Spleen (tissue), 7 donors: ENCODE measurements at regions not wholly inside any gene's neighbourhood (a gene's known extent, or its start where the extent isn't known, plus 50 kb on each side); places are given as distances from the start of the nearest gene placed in this dataset.
"Not testable (repeated sequence)": the region's sequence is repeated elsewhere in the genome, so short reads cannot be mapped to it uniquely, and the experiment has no call there.

Experiments used
- POLR2AphosphoS5 ChIP-seq, 3 donors: sonication (generic); formaldehyde crosslinking; IDR thresholded peaks; one replicate each; pipeline ENCODE4 v1.5.1; 2017; ENCODE audit warnings: antibody characterized with exemption in 3 of 3
- TF ChIP-seq, protein P1 (sequence below), 11 experiments: fragments of 200-600 bp in 7 of 11; fragments of 450-650 bp in 4 of 11; sonication (generic) in 4 of 11; IDR thresholded peaks in 8 of 11; conservative IDR thresholded peaks in 3 of 11; 1 replicate in 7 of 11; 2 replicates in 4 of 11; pipeline versions ENCODE4 v1.4.0 to v1.8.0; 2016 to 2021; ENCODE audit warnings: antibody characterized with exemption in 11 of 11, inconsistent platforms in 4 of 11, mild to moderate bottlenecking in 1 of 11
- donor health status: DM: no; HTN: no; CAD: no; lungs with moderate emphysema.
- donor health status: DM: no; HTN: no; CAD: no.
- donor health status: DM: no; HTN: no; CAD: no.

DNA sequence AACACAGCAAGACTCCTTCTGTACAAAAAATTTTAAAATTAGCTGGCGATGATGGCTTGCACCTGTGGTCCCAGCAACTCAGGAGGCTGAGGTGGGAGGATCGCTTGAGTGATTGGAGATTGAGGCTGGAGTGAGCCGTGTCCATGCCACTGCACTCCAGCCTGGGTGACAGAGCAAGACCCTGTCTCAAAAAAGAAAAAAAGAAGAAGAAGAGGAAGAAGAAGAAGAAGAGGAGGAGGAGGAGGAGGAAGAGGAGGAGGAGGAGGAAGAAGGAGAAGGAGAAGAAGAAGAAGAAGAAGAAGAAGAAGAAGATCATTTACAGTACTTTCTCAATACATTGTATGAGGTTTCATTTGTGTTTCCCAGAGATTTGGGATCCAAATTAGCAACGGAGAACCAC is 94.7 kb upstream of the IPO9 start:
- not testable (repeated sequence) for TF ChIP-seq POLR2AphosphoS5 (IDR thresholded peaks at IDR 0.05)
- TF ChIP-seq, protein P1, sequence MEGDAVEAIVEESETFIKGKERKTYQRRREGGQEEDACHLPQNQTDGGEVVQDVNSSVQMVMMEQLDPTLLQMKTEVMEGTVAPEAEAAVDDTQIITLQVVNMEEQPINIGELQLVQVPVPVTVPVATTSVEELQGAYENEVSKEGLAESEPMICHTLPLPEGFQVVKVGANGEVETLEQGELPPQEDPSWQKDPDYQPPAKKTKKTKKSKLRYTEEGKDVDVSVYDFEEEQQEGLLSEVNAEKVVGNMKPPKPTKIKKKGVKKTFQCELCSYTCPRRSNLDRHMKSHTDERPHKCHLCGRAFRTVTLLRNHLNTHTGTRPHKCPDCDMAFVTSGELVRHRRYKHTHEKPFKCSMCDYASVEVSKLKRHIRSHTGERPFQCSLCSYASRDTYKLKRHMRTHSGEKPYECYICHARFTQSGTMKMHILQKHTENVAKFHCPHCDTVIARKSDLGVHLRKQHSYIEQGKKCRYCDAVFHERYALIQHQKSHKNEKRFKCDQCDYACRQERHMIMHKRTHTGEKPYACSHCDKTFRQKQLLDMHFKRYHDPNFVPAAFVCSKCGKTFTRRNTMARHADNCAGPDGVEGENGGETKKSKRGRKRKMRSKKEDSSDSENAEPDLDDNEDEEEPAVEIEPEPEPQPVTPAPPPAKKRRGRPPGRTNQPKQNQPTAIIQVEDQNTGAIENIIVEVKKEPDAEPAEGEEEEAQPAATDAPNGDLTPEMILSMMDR (IDR thresholded peaks at IDR 0.05 in 8 of 11, conservative IDR thresholded peaks at IDR 0.05 in 3 of 11) = not testable (repeated sequence)
